ENCODE measurements at regions not wholly inside any gene's neighbourhood (a gene's known extent, or its start where the extent isn't known, plus 50 kb on each side); places are given as distances from the start of the nearest gene placed in this dataset.

DNA sequence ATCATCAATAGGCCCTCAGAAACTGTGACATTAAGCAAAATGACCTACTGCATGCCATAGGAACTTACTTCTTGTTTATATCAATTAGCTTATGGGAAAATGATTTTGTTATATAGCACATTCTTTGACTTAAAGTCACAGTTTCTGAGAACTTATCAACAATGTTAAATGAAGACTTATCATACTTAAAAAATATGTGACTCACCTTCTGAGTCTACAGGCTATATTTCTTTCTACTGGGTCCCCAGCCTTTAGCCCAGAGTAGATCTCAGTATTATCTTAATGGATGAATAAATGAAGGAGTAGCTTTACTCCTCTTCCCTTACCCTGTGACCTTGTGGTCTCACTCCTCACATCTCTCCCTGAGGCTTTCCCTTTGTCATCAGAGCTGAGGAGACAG is 180.2 kb downstream of the MAFB start:
- H3K4me3 ChIP-seq (ENCODE audit: low read length) = no peak overlapping the region
- H3K9ac ChIP-seq (ENCODE audit: low read length) = no peak overlapping the region
- H3K79me2 ChIP-seq (ENCODE audit: low read length) = no peaks in the 10 kb centered on the region
- no peak overlapping the region for H2AFZ ChIP-seq (ENCODE audit: low read length)
- H4K20me1 ChIP-seq (ENCODE audit: low read length) = no peaks in the 10 kb centered on the region
- H3K4me2 ChIP-seq (ENCODE audit: low read length) = no peak overlapping the region
- H3K36me3 ChIP-seq (ENCODE audit: low read depth, low read length) = no peaks in the 10 kb centered on the region
- TF ChIP-seq EZH2phosphoT487 (IDR thresholded peaks at IDR 0.05; ENCODE audit: borderline replicate concordance, low read length) = no peak
- TF ChIP-seq, protein P1, sequence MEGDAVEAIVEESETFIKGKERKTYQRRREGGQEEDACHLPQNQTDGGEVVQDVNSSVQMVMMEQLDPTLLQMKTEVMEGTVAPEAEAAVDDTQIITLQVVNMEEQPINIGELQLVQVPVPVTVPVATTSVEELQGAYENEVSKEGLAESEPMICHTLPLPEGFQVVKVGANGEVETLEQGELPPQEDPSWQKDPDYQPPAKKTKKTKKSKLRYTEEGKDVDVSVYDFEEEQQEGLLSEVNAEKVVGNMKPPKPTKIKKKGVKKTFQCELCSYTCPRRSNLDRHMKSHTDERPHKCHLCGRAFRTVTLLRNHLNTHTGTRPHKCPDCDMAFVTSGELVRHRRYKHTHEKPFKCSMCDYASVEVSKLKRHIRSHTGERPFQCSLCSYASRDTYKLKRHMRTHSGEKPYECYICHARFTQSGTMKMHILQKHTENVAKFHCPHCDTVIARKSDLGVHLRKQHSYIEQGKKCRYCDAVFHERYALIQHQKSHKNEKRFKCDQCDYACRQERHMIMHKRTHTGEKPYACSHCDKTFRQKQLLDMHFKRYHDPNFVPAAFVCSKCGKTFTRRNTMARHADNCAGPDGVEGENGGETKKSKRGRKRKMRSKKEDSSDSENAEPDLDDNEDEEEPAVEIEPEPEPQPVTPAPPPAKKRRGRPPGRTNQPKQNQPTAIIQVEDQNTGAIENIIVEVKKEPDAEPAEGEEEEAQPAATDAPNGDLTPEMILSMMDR (conservative IDR thresholded peaks at IDR 0.05; ENCODE audit: low read depth, low read length) = no peak
- no peak for TF ChIP-seq EZH2 (IDR thresholded peaks at IDR 0.05; ENCODE audit: low read length, unreplicated experiment)
- BruUV-seq (replicated peaks) = no TSS peak
- ATAC-seq = no peak
- intact Hi-C loops (cut with micrococcal nuclease) = no loop called here
- H3F3A ChIP-seq (ENCODE audit: low read length, unreplicated experiment) = no peaks in the 10 kb centered on the region
- H3K27me3 ChIP-seq (ENCODE audit: low read length) = no peaks in the 10 kb centered on the region
- no peak overlapping the region for H3K27ac ChIP-seq (ENCODE audit: low read length)
- no peaks in the 10 kb centered on the region for H3K4me1 ChIP-seq (ENCODE audit: insufficient read depth, low read length)
- no peak for DNase-seq
- POLR2A ChIA-PET (ENCODE audit: unreplicated experiment) = no interaction called here
- no peaks in the 10 kb centered on the region for H3K9me3 ChIP-seq (ENCODE audit: low read length)
- CTCF ChIA-PET = no interaction called here
- H3K9me2 ChIP-seq (replicated peaks; ENCODE audit: low read length) = no peaks in the 10 kb centered on the region

- TF ChIP-seq EZH2 (IDR thresholded peaks at IDR 0.05; ENCODE audit: low read length, unreplicated experiment) = no peak
- DNase-seq = peak; percentile 32
- CTCF ChIA-PET = no interaction called here
- intact Hi-C loops (cut with micrococcal nuclease) = no loop called here
- Histone ChIP-seq H3K9ac (ENCODE audit: low read length) (no peak overlapping the region), H3K27me3 (ENCODE audit: low read length) (no peaks in the 10 kb centered on the region), H3K79me2 (ENCODE audit: low read length) (no peaks in the 10 kb centered on the region), H3K9me2 (replicated peaks; ENCODE audit: low read length) (no peaks in the 10 kb centered on the region), H3K4me1 (ENCODE audit: insufficient read depth, low read length) (no peaks in the 10 kb centered on the region), H3K4me2 (ENCODE audit: low read length) (no peak overlapping the region), H4K20me1 (ENCODE audit: low read length) (no peaks in the 10 kb centered on the region), H3K9me3 (ENCODE audit: low read length) (no peaks in the 10 kb centered on the region), H3K4me3 (ENCODE audit: low read length) (no peak overlapping the region), H3F3A (ENCODE audit: low read length, unreplicated experiment) (no peaks in the 10 kb centered on the region), H3K27ac (ENCODE audit: low read length) (no peak overlapping the region), H2AFZ (ENCODE audit: low read length) (no peak overlapping the region), H3K36me3 (ENCODE audit: low read depth, low read length) (no peaks in the 10 kb centered on the region)
- no peak for ATAC-seq
- POLR2A ChIA-PET (ENCODE audit: unreplicated experiment) = no interaction called here
- BruUV-seq (replicated peaks) = no TSS peak
These were observed 182.5 kb downstream of the MAFB start for GRCh38 chr20:40506537-40506939.

GRCh38 chr20:40503119-40503518 is 185.9 kb downstream of the MAFB start:
- TF ChIP-seq, protein P1 (conservative IDR thresholded peaks at IDR 0.05; ENCODE audit: low read depth, low read length) = no peak
- TF ChIP-seq EZH2 (IDR thresholded peaks at IDR 0.05; ENCODE audit: low read length, unreplicated experiment) (no peak), EZH2phosphoT487 (IDR thresholded peaks at IDR 0.05; ENCODE audit: borderline replicate concordance, low read length) (no peak)
- H3K9ac ChIP-seq (ENCODE audit: low read length) = no peak overlapping the region
- H3K9me3 ChIP-seq (ENCODE audit: low read length) = peaks cover 5% of the 10 kb centered on the region; the same call in 1 of the 2 replicates
- no peaks in the 10 kb centered on the region for H4K20me1 ChIP-seq (ENCODE audit: low read length)
- BruUV-seq (replicated peaks) = no TSS peak
- H3K9me2 ChIP-seq (replicated peaks; ENCODE audit: low read length) = no peaks in the 10 kb centered on the region
- no peaks in the 10 kb centered on the region for H3K4me1 ChIP-seq (ENCODE audit: insufficient read depth, low read length)
- H3F3A ChIP-seq (ENCODE audit: low read length, unreplicated experiment) = no peaks in the 10 kb centered on the region
- ChIA-PET POLR2A (ENCODE audit: unreplicated experiment) (no interaction called here), CTCF (no interaction called here)
- no peaks in the 10 kb centered on the region for H3K79me2 ChIP-seq (ENCODE audit: low read length)
- intact Hi-C loops (cut with micrococcal nuclease) = no loop called here
- no peaks in the 10 kb centered on the region for H3K36me3 ChIP-seq (ENCODE audit: low read depth, low read length)
- no peak overlapping the region for H2AFZ ChIP-seq (ENCODE audit: low read length)
- no peak for ATAC-seq
- no peaks in the 10 kb centered on the region for H3K27me3 ChIP-seq (ENCODE audit: low read length)
- DNase-seq = no peak
- no peak overlapping the region for H3K27ac ChIP-seq (ENCODE audit: low read length)
- H3K4me3 ChIP-seq (ENCODE audit: low read length) = no peak overlapping the region
- H3K4me2 ChIP-seq (ENCODE audit: low read length) = no peak overlapping the region
